Adrenal gland (tissue), 9 donors: ENCODE measurements at regions not wholly inside any gene's neighbourhood (a gene's known extent, or its start where the extent isn't known, plus 50 kb on each side); places are given as distances from the start of the nearest gene placed in this dataset.

Experiments
- DNase-seq, 7 donors: peaks; one replicate each; pipeline ENCODE4 v3.0.0-alpha.2; 2019 to 2020
- H3K27ac ChIP-seq, 5 donors: fragments of 200-600 bp; sonication (generic) in 4 of 5; 1 replicate in 3 of 5; 2 replicates in 2 of 5; pipeline versions ENCODE4 v1.5.1 to v1.8.0; 2016 to 2020; ENCODE audit warnings: mild to moderate bottlenecking in 1 of 5
- H3K27me3 ChIP-seq: fragments of 200-600 bp; 2 replicates; pipeline ENCODE4 v1.8.0; 2021
- H3K36me3 ChIP-seq, 2 donors: fragments of 200-600 bp; replicated peaks in 1 of 2; 1 replicate in 1 of 2; 2 replicates in 1 of 2; pipeline versions ENCODE4 v1.5.1 to v1.8.0; 2018 to 2022
- H3K4me1 ChIP-seq, 2 donors: fragments of 200-600 bp; replicated peaks in 1 of 2; 1 replicate in 1 of 2; 2 replicates in 1 of 2; pipeline versions ENCODE4 v1.5.1 to v1.8.0; 2018 to 2021
- H3K4me3 ChIP-seq, 4 donors: fragments of 200-600 bp; sonication (generic) in 3 of 4; one replicate each; pipeline ENCODE4 v1.5.1; 2016 to 2018
- H3K9me3 ChIP-seq, 3 donors: fragments of 200-600 bp; sonication (generic) in 1 of 3; replicated peaks in 1 of 3; 1 replicate in 2 of 3; 2 replicates in 1 of 3; pipeline versions ENCODE4 v1.5.1 to v1.8.0; 2016 to 2021
- CTCF ChIP-seq, 6 experiments: fragments of 450-650 bp in 4 of 6; fragments of 200-600 bp in 2 of 6; sonication (generic) in 1 of 6; IDR thresholded peaks; 1 replicate in 5 of 6; 2 replicates in 1 of 6; pipeline versions ENCODE4 v1.5.1 to v1.8.0; 2016 to 2021; ENCODE audit warnings: antibody characterized with exemption in 6 of 6, mild to moderate bottlenecking in 2 of 6, moderate library complexity in 1 of 6
- POLR2A ChIP-seq, 2 donors: fragments of 450-650 bp; IDR thresholded peaks; one replicate each; pipeline ENCODE4 v1.6.1; 2017; ENCODE audit warnings: antibody characterized with exemption in 2 of 2, mild to moderate bottlenecking in 2 of 2, moderate library complexity in 1 of 2
- WGBS, 4 donors: extraction: QIAGEN DNeasy Blood & Tissue Kit in 2 of 4; methylation state at CpG; one replicate each; pipeline versions ENCODE4 v1.1.5 to v1.1.7; 2013 to 2017; 5-methylcytosine and 5-hydroxymethylcytosine counted together
- intact Hi-C, 2 donors: fragments of 100-400 bp; cut with DNase I; formaldehyde crosslinking; loops; one replicate each; pipeline versions ENCODE4 v1.14.1 to v1.15.0; 2022 to 2023
- donor health status: healthy with polysubstance abuse.
- donor health status: Bipolar disorder and iron deficiency.
- donor health status: DM: yes; HTN: yes; CAD: no.
- donor health status: DM: no; HTN: no; CAD: no.
- donor health status: DM: no; HTN: no; CAD: no.

- WGBS, 4 donors, result 93 to 96% (median 95%) methylated on average over 2 of the region's 2 CpGs
- H3K9me3 ChIP-seq, result no peaks in the 10 kb centered on the region
- H3K27me3 ChIP-seq, result no peaks in the 10 kb centered on the region
- intact Hi-C loops, result no loop called here
- TF ChIP-seq CTCF (IDR thresholded peaks at IDR 0.05) (no peak), POLR2A (IDR thresholded peaks at IDR 0.05) (no peak)
- no peak overlapping the region for H3K4me3 ChIP-seq
- H3K4me1 ChIP-seq, result no peaks in the 10 kb centered on the region
- no peaks in the 10 kb centered on the region for H3K36me3 ChIP-seq
- DNase-seq, result no peak
- no peak overlapping the region for H3K27ac ChIP-seq
These were observed 370.4 kb upstream of the CBLB start for GRCh38 chr3:106239195-106239697.

GRCh38 chr3:106241593-106241992, 372.8 kb upstream of the CBLB start:
- intact Hi-C loops, result no loop called here

GRCh38 chr3:106242781-106243180, 374.0 kb upstream of the CBLB start:
- Histone ChIP-seq H3K4me1 (no peaks in the 10 kb centered on the region), H3K27ac (no peak overlapping the region), H3K9me3 (no peaks in the 10 kb centered on the region), H3K36me3 (no peaks in the 10 kb centered on the region), H3K27me3 (no peaks in the 10 kb centered on the region), H3K4me3 (no peak overlapping the region)
- 78 to 87% (median 85%) methylated on average over 3 of the region's 3 CpGs for WGBS, 4 donors
- no peak for DNase-seq
- intact Hi-C loops, result no loop called here
- TF ChIP-seq CTCF (IDR thresholded peaks at IDR 0.05) (no peak), POLR2A (IDR thresholded peaks at IDR 0.05) (no peak)

More at GRCh38 chr3:106241593-106241992, 372.8 kb upstream of the CBLB start:
- Histone ChIP-seq H3K36me3 (no peaks in the 10 kb centered on the region), H3K27ac (no peak overlapping the region), H3K9me3 (no peaks in the 10 kb centered on the region), H3K4me3 (no peak overlapping the region), H3K4me1 (no peaks in the 10 kb centered on the region), H3K27me3 (no peaks in the 10 kb centered on the region)
- WGBS, 4 donors, result 59 to 89% (median 79%) methylated on average over 2 of the region's 2 CpGs
- no peak for TF ChIP-seq CTCF (IDR thresholded peaks at IDR 0.05)
- no peak for TF ChIP-seq POLR2A (IDR thresholded peaks at IDR 0.05)
- DNase-seq, result no peak

GRCh38 chr3:106245400-106245799, 376.6 kb upstream of the CBLB start:
- TF ChIP-seq POLR2A (IDR thresholded peaks at IDR 0.05) (no peak), CTCF (IDR thresholded peaks at IDR 0.05) (no peak)
- Histone ChIP-seq H3K4me1 (no peaks in the 10 kb centered on the region), H3K27ac (no peak overlapping the region), H3K4me3 (no peak overlapping the region), H3K9me3 (no peaks in the 10 kb centered on the region), H3K36me3 (no peaks in the 10 kb centered on the region), H3K27me3 (no peaks in the 10 kb centered on the region)
- intact Hi-C loops, result no loop called here
- no peak for DNase-seq
